IMR-90 (cell line): ENCODE measurements at regions not wholly inside any gene's neighbourhood (a gene's known extent, or its start where the extent isn't known, plus 50 kb on each side); places are given as distances from the start of the nearest gene placed in this dataset.

Experiments used
- ATAC-seq: fragments of 200-7000 bp; cut with Tn5 transposase; 2 replicates; pipeline ENCODE4 v1.9.1; 2020; ENCODE audit warnings: low read depth, mild to moderate bottlenecking, moderate library complexity
- BruUV-seq: library from RNA; stranded (reverse); fragments of 400-500 nt; replicated peaks from 2 replicates; lab custom pipeline; 2021; lab: Mats Ljungman, UMichigan
- CTCF ChIA-PET: fragments of 300-600 bp; formaldehyde crosslinking; extraction: SDS; loops from one replicate; lab custom pipeline; 2021; ENCODE audit warnings: antibody characterized with exemption; lab: Yijun Ruan, JAX
- POLR2A ChIA-PET: fragments of 300-600 bp; sonication (Branson Sonifier 250); formaldehyde crosslinking; loops from one replicate; lab custom pipeline; 2022; ENCODE audit warnings: antibody characterized with exemption; ENCODE audit not compliant: unreplicated experiment; lab: Charles Lee
- DNase-seq: peaks from one replicate; pipeline ENCODE4 v3.0.0; 2013
- H2AFZ ChIP-seq: replicated peaks from 2 replicates; pipeline ENCODE3; 2013; ENCODE audit warnings: low read length, mild to moderate bottlenecking; ENCODE audit not compliant: poor library complexity
- H2AK5ac ChIP-seq: 2 replicates; pipeline ENCODE4 v1.6.1; 2013; ENCODE audit warnings: low read depth, low read length, inconsistent platforms
- H2AK9ac ChIP-seq: replicated peaks from 2 replicates; pipeline ENCODE3; 2013; ENCODE audit warnings: mild to moderate bottlenecking, low read depth, low read length, moderate library complexity; ENCODE audit not compliant: poor library complexity
- H2BK120ac ChIP-seq: 2 replicates; pipeline ENCODE4 v1.6.1; 2013; ENCODE audit warnings: low read depth, low read length, inconsistent platforms
- H2BK15ac ChIP-seq: 3 replicates; pipeline ENCODE4 v1.6.1; 2013; ENCODE audit warnings: low read depth, low read length, inconsistent platforms
- H2BK20ac ChIP-seq: 2 replicates; pipeline ENCODE4 v1.6.1; 2013; ENCODE audit warnings: low read depth, mild to moderate bottlenecking, inconsistent platforms, low read length, moderate library complexity
- H2BK5ac ChIP-seq: 2 replicates; pipeline ENCODE4 v1.6.1; 2013; ENCODE audit warnings: mild to moderate bottlenecking, low read depth, low read length, inconsistent platforms; ENCODE audit not compliant: poor library complexity, severe bottlenecking
- H3K14ac ChIP-seq: replicated peaks from 2 replicates; pipeline ENCODE4 v1.6.1; 2013; ENCODE audit warnings: low read depth, low read length, inconsistent platforms
- H3K18ac ChIP-seq: 2 replicates; pipeline ENCODE4 v1.6.1; 2013; ENCODE audit warnings: low read depth, low read length, control low read depth
- H3K23ac ChIP-seq: 2 replicates; pipeline ENCODE4 v1.6.1; 2013; ENCODE audit warnings: low read depth, low read length, inconsistent platforms
- H3K27ac ChIP-seq: 2 replicates; pipeline ENCODE4 v1.5.1; 2013; ENCODE audit warnings: mild to moderate bottlenecking, control low read depth, low read length; ENCODE audit not compliant: insufficient read depth
- H3K27me3 ChIP-seq: 2 replicates; pipeline ENCODE4 v1.6.1; 2013; ENCODE audit warnings: low read length; ENCODE audit not compliant: control insufficient read depth, insufficient read depth
- H3K36me3 ChIP-seq: 2 replicates; pipeline ENCODE4 v1.6.1; 2013; ENCODE audit warnings: low read length, mixed read lengths; ENCODE audit not compliant: control insufficient read depth, insufficient read depth
- H3K4ac ChIP-seq: 2 replicates; pipeline ENCODE4 v1.6.1; 2013; ENCODE audit warnings: low read depth, low read length, inconsistent platforms
- H3K4me1 ChIP-seq: 2 replicates; pipeline ENCODE4 v1.6.1; 2013; ENCODE audit warnings: low read length, mixed read lengths; ENCODE audit not compliant: control insufficient read depth, insufficient read depth
- H3K4me2 ChIP-seq: 2 replicates; pipeline ENCODE4 v1.6.1; 2013; ENCODE audit warnings: low read depth, mild to moderate bottlenecking, control low read depth, low read length, moderate library complexity
- H3K4me3 ChIP-seq: 2 replicates; pipeline ENCODE4 v1.5.1; 2013; ENCODE audit warnings: low read depth, mild to moderate bottlenecking, control low read depth, low read length, moderate library complexity; ENCODE audit not compliant: insufficient read depth
- H3K56ac ChIP-seq: 2 replicates; pipeline ENCODE4 v1.6.1; 2013; ENCODE audit warnings: low read length, inconsistent platforms; ENCODE audit not compliant: insufficient read depth; ENCODE audit errors: extremely low read depth
- H3K79me1 ChIP-seq, 2 experiments: 2 replicates each; pipeline ENCODE4 v1.6.1; 2013; ENCODE audit warnings: low read length in 2 of 2, inconsistent platforms in 1 of 2, low read depth in 1 of 2
- H3K9ac ChIP-seq: 2 replicates; pipeline ENCODE4 v1.6.1; 2013; ENCODE audit warnings: low read depth, low read length, control low read depth
- H3K9me1 ChIP-seq: 2 replicates; pipeline ENCODE4 v1.6.1; 2013; ENCODE audit warnings: low read length, inconsistent platforms; ENCODE audit not compliant: insufficient read depth
- H3K9me3 ChIP-seq: 2 replicates; pipeline ENCODE4 v1.6.1; 2013; ENCODE audit warnings: low read length; ENCODE audit not compliant: control insufficient read depth, insufficient read depth
- H4K20me1 ChIP-seq: 2 replicates; pipeline ENCODE4 v1.6.1; 2013; ENCODE audit warnings: low read length, inconsistent platforms; ENCODE audit not compliant: insufficient read depth
- H4K5ac ChIP-seq: 2 replicates; pipeline ENCODE4 v1.6.1; 2013; ENCODE audit warnings: mild to moderate bottlenecking, low read depth, low read length, control low read depth
- H4K8ac ChIP-seq, 2 experiments: 2 replicates each; pipeline ENCODE4 v1.6.1; 2013; ENCODE audit warnings: low read depth in 2 of 2, low read length in 2 of 2, control low read depth in 1 of 2, inconsistent platforms in 1 of 2
- H4K91ac ChIP-seq: 2 replicates; pipeline ENCODE4 v1.6.1; 2013; ENCODE audit warnings: low read depth, low read length, inconsistent platforms; ENCODE audit not compliant: insufficient read depth
- BHLHE40 ChIP-seq: fragments of 150-350 bp; IDR thresholded peaks from 2 replicates; pipeline ENCODE4 v1.6.1; 2016; ENCODE audit warnings: mild to moderate bottlenecking, low read depth, low read length
- CEBPB ChIP-seq: IDR thresholded peaks from 2 replicates; pipeline ENCODE4 v1.6.1; 2012; ENCODE audit warnings: low read depth, low read length, improper control_type of control experiment
- CHD1 ChIP-seq: IDR thresholded peaks from 2 replicates; pipeline ENCODE4 v1.6.1; 2012; ENCODE audit warnings: low read depth, low read length, improper control_type of control experiment
- ELK1 ChIP-seq: fragments of 150-350 bp; IDR thresholded peaks from 2 replicates; pipeline ENCODE4 v1.6.1; 2016; ENCODE audit warnings: low read depth, mild to moderate bottlenecking, low read length, moderate library complexity, borderline replicate concordance
- FOS ChIP-seq: fragments of 150-350 bp; IDR thresholded peaks from 2 replicates; pipeline ENCODE4 v1.6.1; 2016; ENCODE audit warnings: low read depth, low read length
- MAZ ChIP-seq: IDR thresholded peaks from 2 replicates; pipeline ENCODE4 v1.6.1; 2012; ENCODE audit warnings: low read depth, mild to moderate bottlenecking, low read length, improper control_type of control experiment, moderate library complexity, borderline replicate concordance
- MXI1 ChIP-seq: IDR thresholded peaks from 2 replicates; pipeline ENCODE4 v1.6.1; 2012; ENCODE audit warnings: low read depth, mild to moderate bottlenecking, low read length, moderate library complexity, borderline replicate concordance
- POLR2A ChIP-seq: IDR thresholded peaks from 2 replicates; pipeline ENCODE4 v1.6.1; 2012; ENCODE audit warnings: mild to moderate bottlenecking, low read depth, low read length
- RAD21 ChIP-seq: IDR thresholded peaks from 2 replicates; pipeline ENCODE4 v1.6.1; 2012; ENCODE audit warnings: low read length, improper control_type of control experiment
- RFX5 ChIP-seq: IDR thresholded peaks from 2 replicates; pipeline ENCODE4 v1.8.0; 2012; ENCODE audit warnings: low read depth, mild to moderate bottlenecking, low read length, moderate library complexity
- USF2 ChIP-seq: fragments of 150-350 bp; IDR thresholded peaks from 2 replicates; pipeline ENCODE4 v1.6.1; 2017; ENCODE audit warnings: mild to moderate bottlenecking, antibody characterized with exemption, low read length, low read depth
- WGBS, 2 experiments: methylation state at CpG; one replicate each; pipeline versions ENCODE4 v1.1.5 to v1.1.7; 2013; ENCODE audit warnings: missing lambda C conversion rate in 2 of 2; ENCODE audit not compliant: insufficient read length in 1 of 2; ENCODE audit errors: extremely low coverage in 2 of 2; 5-methylcytosine and 5-hydroxymethylcytosine counted together
- dilution Hi-C: fragments of 300-500 bp; cut with HindIII; formaldehyde crosslinking; loops from one replicate; pipeline ENCODE4 v1.14.3; 2018; ENCODE audit warnings: low sequenced_read_pairs; ENCODE audit not compliant: unreplicated experiment
- in situ Hi-C: fragments of 300-500 bp; cut with MboI; formaldehyde crosslinking; loops from 3 replicates; pipeline ENCODE4 v1.14.3; 2019; ENCODE audit warnings: low sequenced_read_pairs, inconsistent platforms, mixed read lengths
- intact Hi-C: fragments of 100-400 bp; cut with micrococcal nuclease; formaldehyde crosslinking; loops from 2 replicates; pipeline ENCODE4 v1.10.0; 2022

- H3K4me3 ChIP-seq = no peak overlapping the region
- peak overlapping the region; percentile 44 for H2BK5ac ChIP-seq
- peak overlapping the region; percentile 76 for H4K91ac ChIP-seq
- peak overlapping the region; percentile 22; the same call in 1 of the 2 replicates for H2BK20ac ChIP-seq
- no peak overlapping the region for H3K9ac ChIP-seq
- intact Hi-C loops (loop anchor here (5.0 kb wide), 2 partner anchors 66 to 266 kb away; no protein-coding TSS in a partner anchor), in situ Hi-C loops (no loop called here), dilution Hi-C loops (no loop called here)
- no peak for TF ChIP-seq ELK1
- TF ChIP-seq BHLHE40 = no peak
- TF ChIP-seq FOS = no peak
- no peak for TF ChIP-seq CHD1
- TF ChIP-seq MXI1 = no peak
- no peak for TF ChIP-seq USF2
- no peak for TF ChIP-seq RAD21
- no peak for TF ChIP-seq POLR2A
- no peak for TF ChIP-seq CEBPB
- TF ChIP-seq RFX5 = no peak
- no peak for TF ChIP-seq MAZ
- peak overlapping the region; percentile 81 for H3K27ac ChIP-seq
- H2AK9ac ChIP-seq = no peak overlapping the region
- peak; percentile 68 for ATAC-seq
- H3K4me2 ChIP-seq = peak overlapping the region; percentile 69
- H4K8ac ChIP-seq = peak overlapping the region in 1 of 2 experiments; percentile 65; a peak in 2 of 4 replicates
- ChIA-PET POLR2A (no interaction called here), CTCF (no interaction called here)
- peaks cover 7% of the 10 kb centered on the region for H3K4me1 ChIP-seq
- no peaks in the 10 kb centered on the region for H4K20me1 ChIP-seq
- H2BK120ac ChIP-seq = peak overlapping the region; percentile 81; the same call in 1 of the 2 replicates
- H4K5ac ChIP-seq = no peak overlapping the region
- no peak overlapping the region for H3K23ac ChIP-seq
- H3K9me3 ChIP-seq = no peaks in the 10 kb centered on the region
- no peaks in the 10 kb centered on the region for H3K79me1 ChIP-seq
- peak; percentile 49 for DNase-seq
- H3K9me1 ChIP-seq = 0 out of 2 replicates have a peak, but pooled peaks cover 3% of the 10 kb centered on the region
- no peaks in the 10 kb centered on the region for H3K27me3 ChIP-seq
- no peaks in the 10 kb centered on the region for H3K36me3 ChIP-seq
- H2AK5ac ChIP-seq = 0 out of 2 replicates have a peak overlapping the region, but pooled peaks have one; percentile 61
- 0 out of 3 replicates have a peak overlapping the region, but pooled peaks have one; percentile 40 for H2BK15ac ChIP-seq
- peak overlapping the region; percentile 76; the same call in 1 of the 2 replicates for H3K4ac ChIP-seq
- no TSS peak for BruUV-seq
- WGBS, 2 experiments = no CpG with 5 or more reads among the region's 1 CpG
- H3K18ac ChIP-seq = peak overlapping the region; percentile 86
- H3K56ac ChIP-seq = no peak overlapping the region
- no peak overlapping the region for H3K14ac ChIP-seq
- no peak overlapping the region for H2AFZ ChIP-seq
Observed at GRCh38 chr3:76040946-76041345, 255.6 kb upstream of the ZNF717 start.
